Suprapubic skin (tissue), 4 donors: ENCODE measurements at regions not wholly inside any gene's neighbourhood (a gene's known extent, or its start where the extent isn't known, plus 50 kb on each side); places are given as distances from the start of the nearest gene placed in this dataset.

Experiments used
- DNase-seq, 2 donors: peaks; one replicate each; pipeline ENCODE4 v3.0.0-alpha.2; 2019; ENCODE audit warnings: low spot score in 2 of 2
- H3K27ac ChIP-seq: fragments of 200-600 bp; sonication (generic); one replicate; pipeline ENCODE4 v1.5.1; 2019
- H3K27me3 ChIP-seq: fragments of 200-600 bp; sonication (generic); one replicate; pipeline ENCODE4 v1.5.1; 2019
- H3K36me3 ChIP-seq: fragments of 200-600 bp; sonication (generic); one replicate; pipeline ENCODE4 v1.5.1; 2019
- H3K4me1 ChIP-seq: fragments of 200-600 bp; sonication (generic); one replicate; pipeline ENCODE4 v1.5.1; 2019
- H3K4me3 ChIP-seq: fragments of 200-600 bp; sonication (generic); one replicate; pipeline ENCODE4 v1.5.1; 2019; ENCODE audit warnings: mild to moderate bottlenecking
- H3K9me3 ChIP-seq: fragments of 200-600 bp; sonication (generic); one replicate; pipeline ENCODE4 v1.5.1; 2019
- EP300 ChIP-seq: sonication (generic); formaldehyde crosslinking; IDR thresholded peaks from one replicate; pipeline ENCODE4 v1.6.1; 2017; ENCODE audit warnings: antibody characterized with exemption
- POLR2A ChIP-seq, 2 donors: fragments of 450-650 bp; IDR thresholded peaks; one replicate each; pipeline ENCODE4 v1.6.1; 2017; ENCODE audit warnings: antibody characterized with exemption in 2 of 2, mild to moderate bottlenecking in 2 of 2, moderate library complexity in 2 of 2
- POLR2AphosphoS5 ChIP-seq, 3 donors: sonication (generic); formaldehyde crosslinking; IDR thresholded peaks; one replicate each; pipeline ENCODE4 v1.6.1; 2017; ENCODE audit warnings: antibody characterized with exemption in 3 of 3
- WGBS: methylation state at CpG from one replicate; pipeline ENCODE4 v1.1.5; 2018; 5-methylcytosine and 5-hydroxymethylcytosine counted together
- TF ChIP-seq, protein P1 (sequence below), 2 donors: fragments of 200-600 bp in 1 of 2; fragments of 450-650 bp in 1 of 2; sonication (generic) in 1 of 2; IDR thresholded peaks; one replicate each; pipeline ENCODE4 v1.5.1; 2016 to 2019; ENCODE audit warnings: antibody characterized with exemption in 2 of 2, mild to moderate bottlenecking in 1 of 2, moderate library complexity in 1 of 2

DNA sequence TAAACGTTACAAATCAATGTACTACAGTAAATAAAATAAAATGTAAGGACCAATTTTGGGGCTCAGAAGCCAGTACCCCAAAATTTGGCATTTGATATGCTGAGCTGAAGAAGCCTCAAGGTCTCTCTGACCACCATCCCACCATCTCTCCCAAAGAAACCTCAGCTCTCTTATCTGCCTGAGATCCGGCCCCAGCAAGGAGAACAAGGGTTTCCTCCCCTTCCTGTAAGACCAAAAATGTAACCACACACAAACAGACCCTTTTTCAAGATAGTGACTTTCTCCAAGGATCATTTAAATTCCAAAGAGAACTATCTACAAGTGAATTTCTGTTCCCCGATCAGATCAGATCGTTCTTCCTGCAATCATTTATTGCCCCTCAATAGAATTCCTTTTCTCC lies 68.1 kb upstream of the SLC45A1 start:
- H3K36me3 ChIP-seq = no peaks in the 10 kb centered on the region
- no peaks in the 10 kb centered on the region for H3K9me3 ChIP-seq
- no peak overlapping the region for H3K4me3 ChIP-seq
- no peak for DNase-seq
- H3K27me3 ChIP-seq = no peaks in the 10 kb centered on the region
- H3K4me1 ChIP-seq = no peaks in the 10 kb centered on the region
- TF ChIP-seq, protein P1, sequence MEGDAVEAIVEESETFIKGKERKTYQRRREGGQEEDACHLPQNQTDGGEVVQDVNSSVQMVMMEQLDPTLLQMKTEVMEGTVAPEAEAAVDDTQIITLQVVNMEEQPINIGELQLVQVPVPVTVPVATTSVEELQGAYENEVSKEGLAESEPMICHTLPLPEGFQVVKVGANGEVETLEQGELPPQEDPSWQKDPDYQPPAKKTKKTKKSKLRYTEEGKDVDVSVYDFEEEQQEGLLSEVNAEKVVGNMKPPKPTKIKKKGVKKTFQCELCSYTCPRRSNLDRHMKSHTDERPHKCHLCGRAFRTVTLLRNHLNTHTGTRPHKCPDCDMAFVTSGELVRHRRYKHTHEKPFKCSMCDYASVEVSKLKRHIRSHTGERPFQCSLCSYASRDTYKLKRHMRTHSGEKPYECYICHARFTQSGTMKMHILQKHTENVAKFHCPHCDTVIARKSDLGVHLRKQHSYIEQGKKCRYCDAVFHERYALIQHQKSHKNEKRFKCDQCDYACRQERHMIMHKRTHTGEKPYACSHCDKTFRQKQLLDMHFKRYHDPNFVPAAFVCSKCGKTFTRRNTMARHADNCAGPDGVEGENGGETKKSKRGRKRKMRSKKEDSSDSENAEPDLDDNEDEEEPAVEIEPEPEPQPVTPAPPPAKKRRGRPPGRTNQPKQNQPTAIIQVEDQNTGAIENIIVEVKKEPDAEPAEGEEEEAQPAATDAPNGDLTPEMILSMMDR (IDR thresholded peaks at IDR 0.05) = no peak
- TF ChIP-seq EP300 (no peak), POLR2AphosphoS5 (IDR thresholded peaks at IDR 0.05) (no peak), POLR2A (IDR thresholded peaks at IDR 0.05) (no peak)
- WGBS = 70% methylated on average over 4 of the region's 4 CpGs
- H3K27ac ChIP-seq = no peak overlapping the region

- TF ChIP-seq, protein P1 (IDR thresholded peaks at IDR 0.05) = no peak
- TF ChIP-seq POLR2A (IDR thresholded peaks at IDR 0.05) (no peak), EP300 (no peak), POLR2AphosphoS5 (IDR thresholded peaks at IDR 0.05) (no peak)
- no peaks in the 10 kb centered on the region for H3K9me3 ChIP-seq
- H3K4me3 ChIP-seq = no peak overlapping the region
- DNase-seq = no peak
- H3K4me1 ChIP-seq = no peaks in the 10 kb centered on the region
- no peaks in the 10 kb centered on the region for H3K36me3 ChIP-seq
- WGBS = 92% methylated on average over 10 of the region's 10 CpGs
- H3K27me3 ChIP-seq = no peaks in the 10 kb centered on the region
- no peak overlapping the region for H3K27ac ChIP-seq
Measured at GRCh38 chr1:8247811-8248436, 70.0 kb upstream of the SLC45A1 start.

- Histone ChIP-seq H3K36me3 (no peaks in the 10 kb centered on the region), H3K4me3 (no peak overlapping the region), H3K4me1 (peaks cover 2% of the 10 kb centered on the region), H3K27ac (no peak overlapping the region), H3K9me3 (no peaks in the 10 kb centered on the region), H3K27me3 (no peaks in the 10 kb centered on the region)
- TF ChIP-seq POLR2AphosphoS5 (IDR thresholded peaks at IDR 0.05) = no peak
- DNase-seq = no peak
- WGBS = 86% methylated on average over 4 of the region's 4 CpGs
Measured at GRCh38 chr1:8244304-8244703, 73.6 kb upstream of the SLC45A1 start.

GRCh38 chr1:8242498-8242897 lies 75.4 kb upstream of the SLC45A1 start:
- Histone ChIP-seq H3K4me1 (peaks cover 15% of the 10 kb centered on the region), H3K36me3 (no peaks in the 10 kb centered on the region), H3K27me3 (no peaks in the 10 kb centered on the region), H3K9me3 (no peaks in the 10 kb centered on the region), H3K27ac (no peak overlapping the region), H3K4me3 (no peak overlapping the region)
- TF ChIP-seq EP300 (no peak), POLR2A (IDR thresholded peaks at IDR 0.05) (no peak), POLR2AphosphoS5 (IDR thresholded peaks at IDR 0.05) (no peak)
- TF ChIP-seq, protein P1 (IDR thresholded peaks at IDR 0.05) = no peak
- DNase-seq = no peak
- 76% methylated on average over 7 of the region's 7 CpGs for WGBS

GRCh38 chr1:8241417-8242014 lies 76.4 kb upstream of the SLC45A1 start:
- DNase-seq = no peak
- WGBS = 86% methylated on average over 14 of the region's 14 CpGs
- H3K27ac ChIP-seq = no peak overlapping the region

More at GRCh38 chr1:8241417-8242014, 76.4 kb upstream of the SLC45A1 start:
- TF ChIP-seq POLR2A (IDR thresholded peaks at IDR 0.05) = no peak
- TF ChIP-seq, protein P1 (IDR thresholded peaks at IDR 0.05) = no peak
- TF ChIP-seq EP300 = no peak
- no peak for TF ChIP-seq POLR2AphosphoS5 (IDR thresholded peaks at IDR 0.05)
- no peaks in the 10 kb centered on the region for H3K27me3 ChIP-seq
- H3K4me1 ChIP-seq = peaks cover 15% of the 10 kb centered on the region
- no peaks in the 10 kb centered on the region for H3K9me3 ChIP-seq
- H3K36me3 ChIP-seq = no peaks in the 10 kb centered on the region
- no peak overlapping the region for H3K4me3 ChIP-seq
